Suprapubic skin (tissue), 3 donors: ENCODE measurements at regions not wholly inside any gene's neighbourhood (a gene's known extent, or its start where the extent isn't known, plus 50 kb on each side); places are given as distances from the start of the nearest gene placed in this dataset.
"Not testable (repeated sequence)": the region's sequence is repeated elsewhere in the genome, so short reads cannot be mapped to it uniquely, and the experiment has no call there.

Experiments
- CTCF ChIP-seq, 2 donors: fragments of 200-600 bp in 1 of 2; fragments of 450-650 bp in 1 of 2; sonication (generic) in 1 of 2; IDR thresholded peaks; one replicate each; pipeline ENCODE4 v1.5.1; 2016 to 2019; ENCODE audit warnings: antibody characterized with exemption in 2 of 2, mild to moderate bottlenecking in 1 of 2, moderate library complexity in 1 of 2
- EP300 ChIP-seq: sonication (generic); formaldehyde crosslinking; IDR thresholded peaks from one replicate; pipeline ENCODE4 v1.6.1; 2017; ENCODE audit warnings: antibody characterized with exemption

DNA sequence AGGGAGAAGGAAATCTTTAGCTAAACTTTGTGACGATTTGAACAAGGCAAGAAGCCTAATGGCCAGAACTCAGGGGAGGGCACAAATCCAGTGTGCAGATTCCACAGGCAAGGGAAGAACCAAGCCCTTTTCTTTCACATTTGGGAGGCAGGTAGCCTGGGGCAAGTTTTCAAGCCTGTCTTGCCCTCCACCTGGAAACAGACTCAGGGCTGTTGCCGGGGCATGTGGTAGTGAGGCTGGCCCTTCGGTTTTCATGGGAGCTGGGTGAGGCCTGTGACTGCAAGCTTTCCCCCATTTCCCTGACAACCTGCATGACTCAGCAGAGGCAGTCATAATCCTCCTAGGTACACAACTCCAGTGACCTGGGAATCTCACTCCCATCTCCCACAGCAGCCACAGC lies 331.6 kb upstream of the ACTRT1 start:
- TF ChIP-seq CTCF (IDR thresholded peaks at IDR 0.05); EP300: not testable (repeated sequence)
